ENCODE measurements at regions not wholly inside any gene's neighbourhood (a gene's known extent, or its start where the extent isn't known, plus 50 kb on each side); places are given as distances from the start of the nearest gene placed in this dataset.

- no peaks in the 10 kb centered on the region for H3K79me2 ChIP-seq (ENCODE audit: insufficient read depth, low read length)
- H3K36me3 ChIP-seq (ENCODE audit: insufficient read depth, low read length), result no peaks in the 10 kb centered on the region
- H3K27me3 ChIP-seq (ENCODE audit: insufficient read depth, low read length), result no peaks in the 10 kb centered on the region
- no peak for TF ChIP-seq CTCF (IDR thresholded peaks at IDR 0.05; ENCODE audit: extremely low read depth, low read depth, low read length)
- no peaks in the 10 kb centered on the region for H3K4me1 ChIP-seq (ENCODE audit: insufficient read depth, low read length)
- no peaks in the 10 kb centered on the region for H4K20me1 ChIP-seq (ENCODE audit: insufficient read depth, low read length)
- no peak overlapping the region for H3K4me3 ChIP-seq (ENCODE audit: insufficient read depth, low read length)
- DNase-seq (ENCODE audit: insufficient read length, low spot score, missing footprints), result no peak
- H3K27ac ChIP-seq (ENCODE audit: low read depth, low read length), result no peak overlapping the region
- no peak overlapping the region for H2AFZ ChIP-seq (ENCODE audit: low read length)
- H3K4me2 ChIP-seq (ENCODE audit: insufficient read depth, low read length), result no peak overlapping the region
- no peaks in the 10 kb centered on the region for H3K9me3 ChIP-seq (ENCODE audit: low read depth, low read length)
These were observed 509.0 kb upstream of the B3GAT1 start for GRCh38 chr11:134920851-134921608.

GRCh38 chr11:134916421-134917213 is 504.6 kb upstream of the B3GAT1 start:
- Histone ChIP-seq H3K9me3 (ENCODE audit: low read depth, low read length) (no peaks in the 10 kb centered on the region), H3K4me3 (ENCODE audit: insufficient read depth, low read length) (no peak overlapping the region), H4K20me1 (ENCODE audit: insufficient read depth, low read length) (no peaks in the 10 kb centered on the region), H2AFZ (ENCODE audit: low read length) (no peak overlapping the region), H3K4me1 (ENCODE audit: insufficient read depth, low read length) (no peaks in the 10 kb centered on the region), H3K4me2 (ENCODE audit: insufficient read depth, low read length) (no peak overlapping the region), H3K79me2 (ENCODE audit: insufficient read depth, low read length) (no peaks in the 10 kb centered on the region), H3K36me3 (ENCODE audit: insufficient read depth, low read length) (no peaks in the 10 kb centered on the region), H3K27ac (ENCODE audit: low read depth, low read length) (no peak overlapping the region), H3K27me3 (ENCODE audit: insufficient read depth, low read length) (no peaks in the 10 kb centered on the region)
- DNase-seq (ENCODE audit: insufficient read length, low spot score, missing footprints), result no peak
- no peak for TF ChIP-seq CTCF (IDR thresholded peaks at IDR 0.05; ENCODE audit: extremely low read depth, low read depth, low read length)

- Histone ChIP-seq H3K79me2 (ENCODE audit: insufficient read depth, low read length) (no peaks in the 10 kb centered on the region), H3K36me3 (ENCODE audit: insufficient read depth, low read length) (no peaks in the 10 kb centered on the region), H3K27ac (ENCODE audit: low read depth, low read length) (no peak overlapping the region), H3K4me2 (ENCODE audit: insufficient read depth, low read length) (no peak overlapping the region), H3K4me1 (ENCODE audit: insufficient read depth, low read length) (no peaks in the 10 kb centered on the region), H4K20me1 (ENCODE audit: insufficient read depth, low read length) (no peaks in the 10 kb centered on the region), H3K4me3 (ENCODE audit: insufficient read depth, low read length) (no peak overlapping the region), H2AFZ (ENCODE audit: low read length) (no peak overlapping the region), H3K9me3 (ENCODE audit: low read depth, low read length) (no peaks in the 10 kb centered on the region), H3K27me3 (ENCODE audit: insufficient read depth, low read length) (no peaks in the 10 kb centered on the region)
- no peak for DNase-seq (ENCODE audit: insufficient read length, low spot score, missing footprints)
- TF ChIP-seq CTCF (IDR thresholded peaks at IDR 0.05; ENCODE audit: extremely low read depth, low read depth, low read length), result no peak
These were observed 503.8 kb upstream of the B3GAT1 start for GRCh38 chr11:134915881-134916280.

GRCh38 chr11:134915212-134915611 is 503.2 kb upstream of the B3GAT1 start:
- Histone ChIP-seq H3K27ac (ENCODE audit: low read depth, low read length) (no peak overlapping the region), H3K4me1 (ENCODE audit: insufficient read depth, low read length) (no peaks in the 10 kb centered on the region), H3K4me2 (ENCODE audit: insufficient read depth, low read length) (no peak overlapping the region), H3K9me3 (ENCODE audit: low read depth, low read length) (no peaks in the 10 kb centered on the region), H3K79me2 (ENCODE audit: insufficient read depth, low read length) (no peaks in the 10 kb centered on the region), H4K20me1 (ENCODE audit: insufficient read depth, low read length) (no peaks in the 10 kb centered on the region), H3K36me3 (ENCODE audit: insufficient read depth, low read length) (no peaks in the 10 kb centered on the region), H3K4me3 (ENCODE audit: insufficient read depth, low read length) (no peak overlapping the region), H2AFZ (ENCODE audit: low read length) (no peak overlapping the region), H3K27me3 (ENCODE audit: insufficient read depth, low read length) (no peaks in the 10 kb centered on the region)
- no peak for DNase-seq (ENCODE audit: insufficient read length, low spot score, missing footprints)
- TF ChIP-seq CTCF (IDR thresholded peaks at IDR 0.05; ENCODE audit: extremely low read depth, low read depth, low read length), result no peak

Data from osteoblast (primary cell).